Endothelial cell of umbilical vein (primary cell): ENCODE measurements at regions not wholly inside any gene's neighbourhood (a gene's known extent, or its start where the extent isn't known, plus 50 kb on each side); places are given as distances from the start of the nearest gene placed in this dataset.

ENCODE experiments used
- BruUV-seq: library from RNA; stranded (reverse); fragments of 400-500 nt; replicated peaks from 2 replicates; lab custom pipeline; 2021; lab: Mats Ljungman, UMichigan
- CTCF ChIA-PET: fragments of 300-600, 350-600 bp; sonication (Branson Sonifier 250); formaldehyde crosslinking; loops from one replicate; lab custom pipeline; 2021; ENCODE audit warnings: antibody characterized with exemption, inconsistent platforms; lab: Charles Lee
- POLR2A ChIA-PET: fragments of 300-600, 350-600 bp; sonication (Branson Sonifier 250); formaldehyde crosslinking; loops from one replicate; lab custom pipeline; 2021; ENCODE audit warnings: antibody characterized with exemption, inconsistent platforms; lab: Charles Lee
- DNase-seq: peaks from one replicate; pipeline ENCODE4 v3.0.0-alpha.2; 2011; ENCODE audit warnings: low read depth, low spot score
- FAIRE-seq: peaks from 2 replicates; lab custom pipeline; 2011; peaks lifted over from hg19 to GRCh38; lab: Jason Lieb, UNC
- H2AFZ ChIP-seq: 2 replicates; pipeline ENCODE4 v1.6.0; 2012; ENCODE audit warnings: low read depth, low read length, control low read depth, inconsistent platforms
- H3K27ac ChIP-seq: 2 replicates; pipeline ENCODE4 v1.5.1; 2011; ENCODE audit warnings: low read depth, mild to moderate bottlenecking, control low read depth, low read length, moderate library complexity; ENCODE audit not compliant: insufficient read depth
- H3K27me3 ChIP-seq, 2 experiments: 2 replicates each; pipeline versions ENCODE4 v1.6.0 to v1.6.1; 2011; ENCODE audit warnings: low read length in 2 of 2, mixed read lengths in 1 of 2; ENCODE audit not compliant: control insufficient read depth in 2 of 2, insufficient read depth in 2 of 2
- H3K36me3 ChIP-seq, 2 experiments: 2 replicates in 1 of 2; 3 replicates in 1 of 2; pipeline ENCODE4 v1.5.1; 2011; ENCODE audit warnings: low read length in 2 of 2, mild to moderate bottlenecking in 1 of 2, moderate library complexity in 1 of 2; ENCODE audit not compliant: control insufficient read depth in 2 of 2, insufficient read depth in 2 of 2; ENCODE audit errors: extremely low read depth in 1 of 2
- H3K4me1 ChIP-seq: 3 replicates; pipeline ENCODE4 v1.5.1; 2011; ENCODE audit warnings: mild to moderate bottlenecking, low read length; ENCODE audit not compliant: control insufficient read depth, insufficient read depth; ENCODE audit errors: extremely low read depth
- H3K4me2 ChIP-seq: 2 replicates; pipeline ENCODE4 v1.6.1; 2011; ENCODE audit warnings: low read length, control low read depth, mixed read lengths; ENCODE audit not compliant: insufficient read depth
- H3K4me3 ChIP-seq, 3 experiments: fragments of 200-600 bp in 1 of 3; sonication (generic), shearing (Covaris generic) in 1 of 3; replicated peaks in 1 of 3; 2 replicates each; pipeline ENCODE4 v1.5.1; 2011 to 2016; ENCODE audit warnings: control low read depth in 3 of 3, low read length in 3 of 3, mild to moderate bottlenecking in 2 of 3, inconsistent platforms in 1 of 3, low read depth in 1 of 3, moderate library complexity in 1 of 3; ENCODE audit not compliant: insufficient read depth in 1 of 3
- H3K79me2 ChIP-seq: 2 replicates; pipeline ENCODE4 v1.6.0; 2012; ENCODE audit warnings: low read length, inconsistent platforms; ENCODE audit not compliant: control insufficient read depth, insufficient read depth
- H3K9ac ChIP-seq: replicated peaks from 2 replicates; pipeline ENCODE3; 2011; ENCODE audit warnings: low read length, control low read depth; ENCODE audit not compliant: insufficient read depth; ENCODE audit errors: extremely low read depth
- H3K9me1 ChIP-seq: replicated peaks from 3 replicates; pipeline ENCODE4 v1.6.0; 2011; ENCODE audit warnings: mild to moderate bottlenecking, low read length; ENCODE audit not compliant: control insufficient read depth, insufficient read depth; ENCODE audit errors: extremely low read depth
- H3K9me3 ChIP-seq: replicated peaks from 2 replicates; pipeline ENCODE4 v1.5.1; 2012; ENCODE audit warnings: low read length, inconsistent platforms; ENCODE audit not compliant: control insufficient read depth, insufficient read depth
- H4K20me1 ChIP-seq: replicated peaks from 2 replicates; pipeline ENCODE3; 2011; ENCODE audit warnings: mild to moderate bottlenecking, low read length; ENCODE audit not compliant: control insufficient read depth, insufficient read depth; ENCODE audit errors: extremely low read depth
- FOS ChIP-seq: IDR thresholded peaks from 2 replicates; pipeline ENCODE4 v1.6.1; 2011; ENCODE audit warnings: mild to moderate bottlenecking, low read length, moderate library complexity, borderline replicate concordance; ENCODE audit not compliant: insufficient read depth
- GATA2 ChIP-seq: IDR thresholded peaks from 2 replicates; pipeline ENCODE4 v1.7.0; 2011; ENCODE audit warnings: low read depth, mild to moderate bottlenecking, moderate library complexity, mixed read lengths, low read length; ENCODE audit not compliant: insufficient read length, insufficient read depth
- JUN ChIP-seq: IDR thresholded peaks from 2 replicates; pipeline ENCODE4 v1.6.1; 2011; ENCODE audit warnings: borderline replicate concordance, low read depth; ENCODE audit not compliant: insufficient read length, insufficient read depth
- MAX ChIP-seq: IDR thresholded peaks from 2 replicates; pipeline ENCODE4 v1.6.1; 2011; ENCODE audit not compliant: insufficient read depth, insufficient read length
- MYC ChIP-seq: IDR thresholded peaks from one replicate; pipeline ENCODE4 v1.6.1; 2011; ENCODE audit warnings: mild to moderate bottlenecking, low read depth, low read length
- POLR2A ChIP-seq: IDR thresholded peaks from 2 replicates; pipeline ENCODE4 v1.6.1; 2012; ENCODE audit warnings: low read depth, mild to moderate bottlenecking, control low read depth, low read length
- POLR2AphosphoS5 ChIP-seq: IDR thresholded peaks from 2 replicates; pipeline ENCODE4 v1.6.1; 2012; ENCODE audit warnings: low read depth, mild to moderate bottlenecking, control low read depth, low read length, moderate library complexity; ENCODE audit not compliant: insufficient read depth
- dilution Hi-C: fragments of 300-500 bp; cut with MboI; formaldehyde crosslinking; loops from one replicate; pipeline ENCODE4 v1.15.0; 2019; ENCODE audit warnings: low sequenced_read_pairs; ENCODE audit not compliant: extremely low pct_ligation_motif_present
- intact Hi-C: fragments of 100-400 bp; cut with micrococcal nuclease; formaldehyde crosslinking; loops from one replicate; pipeline ENCODE4 v1.10.0; 2022
- TF ChIP-seq, protein P1 (sequence below), 2 donors: IDR thresholded peaks; 1 replicate in 1 of 2; 2 replicates in 1 of 2; pipeline ENCODE4 v1.5.1; 2011; ENCODE audit warnings: low read length in 2 of 2, mild to moderate bottlenecking in 2 of 2, moderate library complexity in 2 of 2, control low read depth in 1 of 2, inconsistent platforms in 1 of 2, low read depth in 1 of 2; ENCODE audit not compliant: insufficient read depth in 1 of 2; ENCODE audit errors: extremely low read depth in 1 of 2

GRCh38 chr16:79395591-79395990 lies 204.9 kb downstream of the MAF start:
- POLR2A ChIA-PET: no interaction called here
- H3K36me3 ChIP-seq: no peaks in the 10 kb centered on the region
- H2AFZ ChIP-seq: no peak overlapping the region
- no peaks in the 10 kb centered on the region for H3K27me3 ChIP-seq
- FAIRE-seq: no peak
- H3K4me2 ChIP-seq: no peak overlapping the region
- CTCF ChIA-PET: no interaction called here
- no peaks in the 10 kb centered on the region for H3K4me1 ChIP-seq
- H4K20me1 ChIP-seq: no peaks in the 10 kb centered on the region
- H3K4me3 ChIP-seq: no peak overlapping the region
- BruUV-seq: no TSS peak
- no peaks in the 10 kb centered on the region for H3K79me2 ChIP-seq
- no peaks in the 10 kb centered on the region for H3K9me1 ChIP-seq
- H3K27ac ChIP-seq: no peak overlapping the region
- no peak for DNase-seq
- intact Hi-C loops (no loop called here), dilution Hi-C loops (no loop called here)
- H3K9me3 ChIP-seq: peaks cover 5% of the 10 kb centered on the region
- H3K9ac ChIP-seq: no peak overlapping the region
- TF ChIP-seq, protein P1, sequence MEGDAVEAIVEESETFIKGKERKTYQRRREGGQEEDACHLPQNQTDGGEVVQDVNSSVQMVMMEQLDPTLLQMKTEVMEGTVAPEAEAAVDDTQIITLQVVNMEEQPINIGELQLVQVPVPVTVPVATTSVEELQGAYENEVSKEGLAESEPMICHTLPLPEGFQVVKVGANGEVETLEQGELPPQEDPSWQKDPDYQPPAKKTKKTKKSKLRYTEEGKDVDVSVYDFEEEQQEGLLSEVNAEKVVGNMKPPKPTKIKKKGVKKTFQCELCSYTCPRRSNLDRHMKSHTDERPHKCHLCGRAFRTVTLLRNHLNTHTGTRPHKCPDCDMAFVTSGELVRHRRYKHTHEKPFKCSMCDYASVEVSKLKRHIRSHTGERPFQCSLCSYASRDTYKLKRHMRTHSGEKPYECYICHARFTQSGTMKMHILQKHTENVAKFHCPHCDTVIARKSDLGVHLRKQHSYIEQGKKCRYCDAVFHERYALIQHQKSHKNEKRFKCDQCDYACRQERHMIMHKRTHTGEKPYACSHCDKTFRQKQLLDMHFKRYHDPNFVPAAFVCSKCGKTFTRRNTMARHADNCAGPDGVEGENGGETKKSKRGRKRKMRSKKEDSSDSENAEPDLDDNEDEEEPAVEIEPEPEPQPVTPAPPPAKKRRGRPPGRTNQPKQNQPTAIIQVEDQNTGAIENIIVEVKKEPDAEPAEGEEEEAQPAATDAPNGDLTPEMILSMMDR (IDR thresholded peaks at IDR 0.05; ENCODE audit: extremely low read depth in 1 of 2, insufficient read depth in 1 of 2, low read depth in 1 of 2, low read length in 2 of 2): no peak
- TF ChIP-seq POLR2A (no peak), MYC (no peak), MAX (no peak), FOS (no peak), GATA2 (no peak), POLR2AphosphoS5 (no peak), JUN (no peak)
